Activated B cell treated with CpG ODN at 0.5 μM for 24 hours (primary cell): ENCODE measurements at regions not wholly inside any gene's neighbourhood (a gene's known extent, or its start where the extent isn't known, plus 50 kb on each side); places are given as distances from the start of the nearest gene placed in this dataset.

Source experiments
- ATAC-seq: fragments of 200-7000 bp; cut with Tn5 transposase; one replicate; pipeline ENCODE4 v1.10.0; 2021; ENCODE audit warnings: low read depth, mild to moderate bottlenecking, moderate library complexity
- CTCF ChIA-PET: fragments of 350-600 bp; sonication (Branson Sonifier 250); formaldehyde crosslinking; loops from one replicate; lab custom pipeline; 2021; ENCODE audit warnings: antibody characterized with exemption; lab: Charles Lee
- POLR2A ChIA-PET: fragments of 350-600 bp; sonication (Branson Sonifier 250); formaldehyde crosslinking; loops from one replicate; lab custom pipeline; 2021; ENCODE audit warnings: antibody characterized with exemption; lab: Charles Lee
- DNase-seq: peaks from one replicate; pipeline ENCODE4 v3.0.0; 2022
- H3K27ac Mint-ChIP-seq: one replicate; pipeline ENCODE4 v1.8.0; 2020; ENCODE audit warnings: mixed read lengths
- H3K27me3 Mint-ChIP-seq: one replicate; pipeline ENCODE4 v1.8.0; 2021; ENCODE audit warnings: mixed read lengths
- H3K36me3 Mint-ChIP-seq: one replicate; pipeline ENCODE4 v1.8.0; 2021; ENCODE audit warnings: low read depth, mixed read lengths
- H3K4me1 Mint-ChIP-seq: one replicate; pipeline ENCODE4 v1.8.0; 2021; ENCODE audit warnings: mixed read lengths
- H3K4me3 Mint-ChIP-seq: one replicate; pipeline ENCODE4 v1.8.0; 2020; ENCODE audit warnings: mild to moderate bottlenecking, mixed read lengths
- H3K9me3 Mint-ChIP-seq: one replicate; pipeline ENCODE4 v1.8.0; 2020; ENCODE audit warnings: mixed read lengths
- CTCF ChIP-seq: fragments of 200-600 bp; IDR thresholded peaks from one replicate; pipeline ENCODE4 v1.8.0; 2022; ENCODE audit warnings: antibody characterized with exemption, mild to moderate bottlenecking
- intact Hi-C: fragments of 100-400 bp; cut with micrococcal nuclease; formaldehyde crosslinking; loops from one replicate; pipeline ENCODE4 v1.15.1; 2024

GRCh38 chrX:122777766-122778165, 406.3 kb upstream of the GRIA3 start:
- ChIA-PET POLR2A (no interaction called here), CTCF (no interaction called here)
- intact Hi-C loops = no loop called here
- H3K27ac Mint-ChIP-seq = no peak overlapping the region
- H3K27me3 Mint-ChIP-seq = no peaks in the 10 kb centered on the region
- no peak overlapping the region for H3K4me3 Mint-ChIP-seq
- DNase-seq (no peak), ATAC-seq (no peak)
- no peaks in the 10 kb centered on the region for H3K36me3 Mint-ChIP-seq
- no peak for TF ChIP-seq CTCF
- no peaks in the 10 kb centered on the region for H3K4me1 Mint-ChIP-seq
- peaks cover 4% of the 10 kb centered on the region for H3K9me3 Mint-ChIP-seq

DNA sequence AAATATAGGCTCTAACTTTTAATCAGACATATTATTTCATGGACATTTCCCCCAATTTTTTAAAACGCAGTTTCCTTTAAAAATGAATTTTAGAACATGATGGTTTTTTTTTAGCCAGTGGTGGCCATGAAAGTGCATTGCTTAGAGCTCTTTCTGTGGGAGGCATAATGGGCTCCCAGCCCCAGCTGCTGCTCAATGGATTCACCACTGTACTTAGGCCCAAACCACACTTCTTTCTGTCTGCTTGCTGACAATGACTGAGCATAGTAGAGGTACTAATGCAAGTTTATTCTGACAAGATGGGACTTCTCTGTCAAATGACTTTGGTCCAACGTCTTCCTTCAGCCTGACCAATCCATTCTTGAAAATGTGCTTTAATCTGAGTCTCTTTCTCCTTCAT, 400.2 kb upstream of the GRIA3 start:
- no peak for TF ChIP-seq CTCF
- no peak overlapping the region for H3K4me3 Mint-ChIP-seq
- no peaks in the 10 kb centered on the region for H3K27me3 Mint-ChIP-seq
- intact Hi-C loops = no loop called here
- H3K36me3 Mint-ChIP-seq = no peaks in the 10 kb centered on the region
- ChIA-PET CTCF (no interaction called here), POLR2A (no interaction called here)
- no peak overlapping the region for H3K27ac Mint-ChIP-seq
- DNase-seq (no peak), ATAC-seq (no peak)
- H3K9me3 Mint-ChIP-seq = peaks cover 2% of the 10 kb centered on the region
- H3K4me1 Mint-ChIP-seq = no peaks in the 10 kb centered on the region

- Mint-ChIP-seq H3K9me3 (peaks cover 2% of the 10 kb centered on the region), H3K4me1 (no peaks in the 10 kb centered on the region), H3K36me3 (no peaks in the 10 kb centered on the region), H3K4me3 (no peak overlapping the region), H3K27ac (no peak overlapping the region), H3K27me3 (no peaks in the 10 kb centered on the region)
- ChIA-PET POLR2A (no interaction called here), CTCF (no interaction called here)
- ATAC-seq (no peak), DNase-seq (no peak)
- intact Hi-C loops = no loop called here
- no peak for TF ChIP-seq CTCF
These were observed 396.8 kb upstream of the GRIA3 start for GRCh38 chrX:122787231-122787630.

GRCh38 chrX:122788216-122788615, 395.9 kb upstream of the GRIA3 start:
- Mint-ChIP-seq H3K27ac (no peak overlapping the region), H3K27me3 (no peaks in the 10 kb centered on the region), H3K4me1 (no peaks in the 10 kb centered on the region), H3K36me3 (no peaks in the 10 kb centered on the region), H3K9me3 (peaks cover 2% of the 10 kb centered on the region), H3K4me3 (no peak overlapping the region)
- DNase-seq (no peak), ATAC-seq (no peak)
- intact Hi-C loops = no loop called here
- ChIA-PET POLR2A (no interaction called here), CTCF (no interaction called here)
- TF ChIP-seq CTCF = no peak

DNA sequence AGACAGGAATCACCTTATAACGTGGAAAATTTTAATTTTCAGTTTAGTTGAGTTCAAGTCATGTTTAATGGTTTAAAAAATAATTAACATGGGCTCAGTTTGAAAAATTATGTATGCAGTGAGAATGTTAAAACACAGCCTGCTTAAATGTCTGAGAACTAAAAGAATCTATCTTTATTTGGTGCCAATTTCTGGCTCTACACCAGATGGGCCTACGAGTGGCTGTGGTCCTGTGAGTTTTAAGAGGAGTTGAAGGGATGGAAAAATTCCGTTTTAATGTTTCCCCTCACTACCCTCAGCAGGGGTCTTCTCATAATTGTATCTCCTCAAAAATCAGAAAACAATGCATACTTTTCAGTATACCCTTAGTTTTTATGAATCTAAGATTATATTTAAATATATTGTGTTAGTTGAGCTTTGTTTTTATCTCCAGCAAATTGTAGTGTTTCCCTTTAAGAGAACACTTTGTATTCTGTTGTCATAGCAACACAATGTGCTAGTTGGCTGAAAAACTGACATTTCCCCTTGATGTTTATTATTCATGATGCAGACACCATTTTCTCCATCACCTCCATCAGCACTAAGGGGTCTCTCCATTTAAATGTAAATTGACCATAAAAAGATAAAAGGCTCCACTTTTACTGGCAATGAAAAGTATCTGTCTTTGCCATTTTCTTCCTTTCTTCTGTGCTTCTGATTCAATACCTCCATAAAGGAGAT, 393.5 kb upstream of the GRIA3 start:
- POLR2A ChIA-PET = no interaction called here
- intact Hi-C loops = no loop called here
- no peak for TF ChIP-seq CTCF
- Mint-ChIP-seq H3K27me3 (no peaks in the 10 kb centered on the region), H3K27ac (no peak overlapping the region), H3K9me3 (peaks cover 1% of the 10 kb centered on the region), H3K4me1 (no peaks in the 10 kb centered on the region), H3K4me3 (no peak overlapping the region), H3K36me3 (no peaks in the 10 kb centered on the region)
- ATAC-seq (no peak), DNase-seq (no peak)
- CTCF ChIA-PET = no interaction called here
